HG03342 (cell line): ENCODE measurements at regions not wholly inside any gene's neighbourhood (a gene's known extent, or its start where the extent isn't known, plus 50 kb on each side); places are given as distances from the start of the nearest gene placed in this dataset.
A peak's percentile ranks its signal among the peaks of the same experiment; 100 is the strongest.

ENCODE experiments used
- ATAC-seq: cut with Tn5 transposase; IDR thresholded peaks from one replicate; pipeline ENCODE4 v1.9.1; 2021; ENCODE audit warnings: mild to moderate bottlenecking, moderate library complexity; ENCODE audit not compliant: unreplicated experiment

DNA sequence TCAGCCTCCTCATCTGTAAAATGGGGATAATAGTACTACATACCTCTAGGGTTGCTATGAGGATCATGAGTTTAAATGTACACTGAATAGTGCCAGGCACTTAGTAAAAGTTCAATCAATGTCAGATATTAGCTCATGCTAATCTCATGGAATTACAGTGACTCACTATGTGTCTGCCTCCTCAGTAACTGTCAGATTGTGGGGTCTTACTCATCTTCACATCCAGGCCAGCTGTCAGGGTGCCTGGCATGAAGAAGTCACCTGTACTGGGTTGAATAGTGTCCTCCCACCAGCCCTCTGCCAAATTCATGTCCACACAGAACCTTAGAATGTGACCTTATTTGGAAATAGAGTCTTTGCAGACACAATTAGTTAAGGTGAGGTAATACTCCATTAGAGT lies 54.3 kb upstream of the STIM2 start:
- no peak for ATAC-seq

DNA sequence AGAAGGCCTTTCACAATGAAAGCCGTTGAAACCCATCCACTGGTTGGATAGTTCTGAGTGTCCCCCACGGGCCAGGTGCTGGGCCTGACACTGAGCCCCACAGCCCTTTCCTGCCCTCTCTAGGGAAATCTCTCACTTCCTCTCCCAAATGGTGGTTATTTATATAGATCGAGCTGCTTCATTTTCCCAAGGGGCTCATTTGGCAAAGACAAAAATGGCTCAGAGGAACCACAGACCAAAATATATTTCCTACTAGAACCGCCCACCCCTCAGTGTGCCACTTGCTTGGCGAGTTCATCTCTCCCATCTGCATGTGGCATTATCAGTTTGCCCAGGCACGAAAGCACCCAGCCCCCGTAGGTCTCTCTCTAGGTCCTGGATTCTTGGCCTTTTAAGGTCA lies 53.3 kb upstream of the STIM2 start:
- ATAC-seq, result peak; percentile 50

DNA sequence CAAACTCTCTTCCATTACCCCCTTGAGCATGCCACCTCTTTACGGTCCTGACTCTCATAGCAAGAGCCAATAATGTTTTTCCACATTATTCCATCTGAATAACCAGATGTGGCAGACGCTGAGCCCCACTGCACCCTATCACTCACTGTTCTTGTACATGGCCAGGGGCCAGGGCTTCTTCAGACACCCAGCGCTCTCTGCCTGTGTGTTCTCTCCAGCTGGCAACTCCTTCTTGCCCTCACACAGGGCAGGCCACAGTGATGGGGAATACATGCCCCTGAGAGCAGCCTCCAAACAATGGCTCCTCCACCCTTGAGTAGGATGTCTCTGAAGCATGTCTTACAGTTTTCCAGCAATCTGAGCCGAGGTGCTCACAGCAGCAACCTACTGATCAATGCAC lies 50.8 kb upstream of the STIM2 start:
- no peak for ATAC-seq
